Gastroesophageal sphincter (tissue), 3 donors: ENCODE measurements at regions not wholly inside any gene's neighbourhood (a gene's known extent, or its start where the extent isn't known, plus 50 kb on each side); places are given as distances from the start of the nearest gene placed in this dataset.

ENCODE experiments used
- CTCF ChIP-seq, 4 experiments: fragments of 200-600 bp in 2 of 4; fragments of 450-650 bp in 2 of 4; sonication (generic) in 1 of 4; IDR thresholded peaks; one replicate each; pipeline ENCODE4 v1.5.1; 2017 to 2019; ENCODE audit warnings: antibody characterized with exemption in 4 of 4, mild to moderate bottlenecking in 2 of 4, moderate library complexity in 2 of 4
- POLR2A ChIP-seq, 2 donors: fragments of 450-650 bp; IDR thresholded peaks; one replicate each; pipeline ENCODE4 v1.6.1; 2017; ENCODE audit warnings: antibody characterized with exemption in 2 of 2, mild to moderate bottlenecking in 2 of 2, moderate library complexity in 1 of 2
- POLR2AphosphoS5 ChIP-seq: sonication (generic); formaldehyde crosslinking; IDR thresholded peaks from one replicate; pipeline ENCODE4 v1.6.1; 2017; ENCODE audit warnings: antibody characterized with exemption

GRCh38 chr7:49721441-49721840 is 52.0 kb upstream of the VWC2 start:
- TF ChIP-seq CTCF (IDR thresholded peaks at IDR 0.05) (no peak), POLR2A (IDR thresholded peaks at IDR 0.05) (no peak), POLR2AphosphoS5 (no peak)
